ENCODE measurements at regions not wholly inside any gene's neighbourhood (a gene's known extent, or its start where the extent isn't known, plus 50 kb on each side); places are given as distances from the start of the nearest gene placed in this dataset.

- no peaks in the 10 kb centered on the region for H4K20me1 ChIP-seq (ENCODE audit: insufficient read depth, low read length)
- no peak overlapping the region for H3K27ac ChIP-seq (ENCODE audit: extremely low read length, insufficient read depth, low read length)
- H3K4me3 ChIP-seq (replicated peaks in 1 of 3; ENCODE audit: insufficient read depth in 1 of 3, low read depth in 2 of 3, low read length in 3 of 3): no peak overlapping the region
- no peak overlapping the region for H3K4me2 ChIP-seq (ENCODE audit: low read depth, low read length)
- no peak for TF ChIP-seq ZNF318 (CRISPR knock-in tag; IDR thresholded peaks at IDR 0.05)
- no peaks in the 10 kb centered on the region for H3K36me3 ChIP-seq (replicated peaks in 1 of 2; ENCODE audit: control insufficient read depth in 1 of 2, insufficient read depth in 2 of 2, low read length in 2 of 2)
- FAIRE-seq (no peak), ATAC-seq (no peak), DNase-seq (ENCODE audit: low spot score) (no peak)
- CTCF ChIA-PET (ENCODE audit: low intra/inter-chr PET ratio, low total read pairs): no interaction called here
- H3K27me3 ChIP-seq (ENCODE audit: control insufficient read depth in 1 of 2, insufficient read depth in 2 of 2, low read length in 2 of 2): no peaks in the 10 kb centered on the region
- H3K79me2 ChIP-seq (ENCODE audit: insufficient read depth, low read length): no peaks in the 10 kb centered on the region
- H3K4me1 ChIP-seq (ENCODE audit: insufficient read depth, low read length): no peaks in the 10 kb centered on the region
- no peak overlapping the region for H2AFZ ChIP-seq (ENCODE audit: low read length)
- WGBS (ENCODE audit: low lambda C conversion rate): 0% methylated on average over 1 of the region's 3 CpGs
- POLR2A ChIA-PET: no interaction called here
- no peak overlapping the region for H3K9ac ChIP-seq (ENCODE audit: insufficient read depth, low read depth, low read length)
- in situ Hi-C loops (cut with HindIII; ENCODE audit: extremely low pct_ligation_motif_present, low pct_unique_long_range_greater_than_20kb): no loop called here
- BruUV-seq (replicated peaks): no TSS peak
- no peaks in the 10 kb centered on the region for H3K9me3 ChIP-seq (ENCODE audit: low read length)
- intact Hi-C loops (cut with micrococcal nuclease; ENCODE audit: unreplicated experiment): no loop called here
These were observed 572.7 kb downstream of the KLHL13 start for GRCh38 chrX:117543885-117544284.

All from HepG2 (cell line).